DOHH2 (cell line): ENCODE measurements at regions not wholly inside any gene's neighbourhood (a gene's known extent, or its start where the extent isn't known, plus 50 kb on each side); places are given as distances from the start of the nearest gene placed in this dataset.
"Not testable (repeated sequence)": the region's sequence is repeated elsewhere in the genome, so short reads cannot be mapped to it uniquely, and the experiment has no call there.

ENCODE experiments used
- EZH2phosphoT487 ChIP-seq: fragments of 200-600 bp; sonication (generic); IDR thresholded peaks from 2 replicates; pipeline ENCODE4 v1.6.1; 2017; ENCODE audit warnings: borderline replicate concordance, mild to moderate bottlenecking, antibody characterized with exemption, low read length, moderate library complexity, mixed read lengths
- TF ChIP-seq, protein P1 (sequence below): fragments of 200-600 bp; sonication (generic); IDR thresholded peaks from one replicate; pipeline ENCODE4 v1.5.1; 2014; ENCODE audit warnings: antibody characterized with exemption, mild to moderate bottlenecking, low read depth, low read length; ENCODE audit not compliant: poor library complexity, severe bottlenecking

DNA sequence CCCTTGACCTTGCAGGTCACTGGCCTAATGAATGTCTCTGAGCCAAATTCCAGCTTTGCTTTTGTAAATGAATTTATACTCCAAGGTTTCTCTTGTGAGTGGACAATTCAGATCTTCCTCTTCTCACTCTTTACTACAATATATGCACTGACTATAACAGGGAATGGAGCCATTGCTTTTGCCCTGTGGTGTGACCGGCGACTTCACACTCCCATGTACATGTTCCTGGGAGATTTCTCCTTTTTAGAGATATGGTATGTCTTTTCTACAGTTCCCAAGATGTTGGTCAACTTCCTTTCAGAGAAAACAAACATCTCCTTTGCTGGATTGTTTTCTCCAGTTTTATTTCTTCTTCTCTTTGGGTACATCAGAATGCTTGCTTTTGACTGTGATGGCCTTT lies 213.1 kb downstream of the POTEM start:
- TF ChIP-seq, protein P1, sequence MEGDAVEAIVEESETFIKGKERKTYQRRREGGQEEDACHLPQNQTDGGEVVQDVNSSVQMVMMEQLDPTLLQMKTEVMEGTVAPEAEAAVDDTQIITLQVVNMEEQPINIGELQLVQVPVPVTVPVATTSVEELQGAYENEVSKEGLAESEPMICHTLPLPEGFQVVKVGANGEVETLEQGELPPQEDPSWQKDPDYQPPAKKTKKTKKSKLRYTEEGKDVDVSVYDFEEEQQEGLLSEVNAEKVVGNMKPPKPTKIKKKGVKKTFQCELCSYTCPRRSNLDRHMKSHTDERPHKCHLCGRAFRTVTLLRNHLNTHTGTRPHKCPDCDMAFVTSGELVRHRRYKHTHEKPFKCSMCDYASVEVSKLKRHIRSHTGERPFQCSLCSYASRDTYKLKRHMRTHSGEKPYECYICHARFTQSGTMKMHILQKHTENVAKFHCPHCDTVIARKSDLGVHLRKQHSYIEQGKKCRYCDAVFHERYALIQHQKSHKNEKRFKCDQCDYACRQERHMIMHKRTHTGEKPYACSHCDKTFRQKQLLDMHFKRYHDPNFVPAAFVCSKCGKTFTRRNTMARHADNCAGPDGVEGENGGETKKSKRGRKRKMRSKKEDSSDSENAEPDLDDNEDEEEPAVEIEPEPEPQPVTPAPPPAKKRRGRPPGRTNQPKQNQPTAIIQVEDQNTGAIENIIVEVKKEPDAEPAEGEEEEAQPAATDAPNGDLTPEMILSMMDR = not testable (repeated sequence)
- TF ChIP-seq EZH2phosphoT487 = not testable (repeated sequence)
